ENCODE measurements at regions not wholly inside any gene's neighbourhood (a gene's known extent, or its start where the extent isn't known, plus 50 kb on each side); places are given as distances from the start of the nearest gene placed in this dataset.

GRCh38 chr14:87271331-87271730 is 721.7 kb downstream of the GALC start:
- no peak for DNase-seq (ENCODE audit: low spot score in 2 of 2)
- TF ChIP-seq POLR2A (IDR thresholded peaks at IDR 0.05) (no peak), CTCF (IDR thresholded peaks at IDR 0.05) (no peak)
- no peak overlapping the region for H3K4me3 ChIP-seq (ENCODE audit: low read depth, poor library complexity, severe bottlenecking)
- intact Hi-C loops (cut with DNase I; ENCODE audit: low total_unique reads), result no loop called here
- WGBS, 2 donors, result 0 to 50% methylated on average over 2 of the region's 2 CpGs

- intact Hi-C loops (cut with DNase I; ENCODE audit: low total_unique reads), result no loop called here
- no peak for DNase-seq (ENCODE audit: low spot score in 2 of 2)
- TF ChIP-seq CTCF (IDR thresholded peaks at IDR 0.05) (no peak), POLR2A (IDR thresholded peaks at IDR 0.05) (no peak)
- H3K4me3 ChIP-seq (ENCODE audit: low read depth, poor library complexity, severe bottlenecking), result no peak overlapping the region
- WGBS, 2 donors, result 83 to 89% methylated on average over 2 of the region's 2 CpGs
Observed at GRCh38 chr14:87268997-87269396, 724.0 kb downstream of the GALC start.

GRCh38 chr14:87264796-87265195 is 728.2 kb downstream of the GALC start:
- intact Hi-C loops (cut with DNase I; ENCODE audit: low total_unique reads), result no loop called here
- TF ChIP-seq POLR2A (IDR thresholded peaks at IDR 0.05) (no peak), CTCF (IDR thresholded peaks at IDR 0.05) (no peak)
- H3K4me3 ChIP-seq (ENCODE audit: low read depth, poor library complexity, severe bottlenecking), result no peak overlapping the region
- 70 to 71% methylated on average over 3 of the region's 3 CpGs for WGBS, 2 donors
- no peak for DNase-seq (ENCODE audit: low spot score in 2 of 2)

GRCh38 chr14:87264272-87264785 is 728.7 kb downstream of the GALC start:
- intact Hi-C loops (cut with DNase I; ENCODE audit: low total_unique reads), result no loop called here
- WGBS, 2 donors, result 57 to 62% methylated on average over 2 of the region's 2 CpGs
- TF ChIP-seq CTCF (IDR thresholded peaks at IDR 0.05), result no peak
- no peak for TF ChIP-seq POLR2A (IDR thresholded peaks at IDR 0.05)
- DNase-seq (ENCODE audit: low spot score in 2 of 2), result no peak
- no peak overlapping the region for H3K4me3 ChIP-seq (ENCODE audit: low read depth, poor library complexity, severe bottlenecking)

- DNase-seq (ENCODE audit: low spot score in 2 of 2), result no peak
- TF ChIP-seq POLR2A (IDR thresholded peaks at IDR 0.05) (no peak), CTCF (IDR thresholded peaks at IDR 0.05) (no peak)
- intact Hi-C loops (cut with DNase I; ENCODE audit: low total_unique reads), result no loop called here
- H3K4me3 ChIP-seq (ENCODE audit: low read depth, poor library complexity, severe bottlenecking), result no peak overlapping the region
- 89 to 98% methylated on average over 2 of the region's 2 CpGs for WGBS, 2 donors
Observed at GRCh38 chr14:87261621-87262020, 731.4 kb downstream of the GALC start.

GRCh38 chr14:87260460-87260859 is 732.5 kb downstream of the GALC start:
- intact Hi-C loops (cut with DNase I; ENCODE audit: low total_unique reads), result no loop called here
- no peak for DNase-seq (ENCODE audit: low spot score in 2 of 2)
- H3K4me3 ChIP-seq (ENCODE audit: low read depth, poor library complexity, severe bottlenecking), result no peak overlapping the region
- WGBS, 2 donors, result 70 to 77% methylated on average over 3 of the region's 3 CpGs
- no peak for TF ChIP-seq POLR2A (IDR thresholded peaks at IDR 0.05)
- TF ChIP-seq CTCF (IDR thresholded peaks at IDR 0.05), result no peak
